GM12892 (cell line): ENCODE measurements at regions not wholly inside any gene's neighbourhood (a gene's known extent, or its start where the extent isn't known, plus 50 kb on each side); places are given as distances from the start of the nearest gene placed in this dataset.

Experiments used
- POLR2A ChIP-seq: IDR thresholded peaks from 2 replicates; pipeline ENCODE4 v1.6.1; 2011; ENCODE audit warnings: low read depth, low read length, control low read depth
- POLR2AphosphoS5 ChIP-seq: IDR thresholded peaks from 2 replicates; pipeline ENCODE4 v1.6.1; 2011; ENCODE audit warnings: low read depth, low read length, control low read depth

DNA sequence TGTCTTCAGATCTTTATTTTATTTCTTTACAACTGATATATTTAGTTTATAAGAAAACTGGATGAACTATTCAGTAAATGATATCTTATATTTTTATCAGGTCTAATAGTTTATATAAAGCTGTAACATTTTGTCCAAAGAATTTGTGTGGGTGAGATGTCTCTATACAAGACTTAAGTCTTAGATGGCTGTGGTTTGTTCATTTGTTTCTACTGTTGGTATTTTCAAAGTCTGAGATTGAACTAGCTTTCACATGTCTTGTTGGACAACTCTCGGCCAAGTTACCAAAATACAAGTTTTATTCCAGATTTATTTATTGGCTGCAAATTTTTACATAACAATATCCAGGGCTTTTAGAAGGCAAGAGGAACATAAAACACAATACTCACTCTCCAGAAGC is 286.0 kb downstream of the NR2F1-AS1 start:
- TF ChIP-seq POLR2A (no peak), POLR2AphosphoS5 (no peak)
